Right atrium auricular region (tissue), 2 donors: ENCODE measurements at regions not wholly inside any gene's neighbourhood (a gene's known extent, or its start where the extent isn't known, plus 50 kb on each side); places are given as distances from the start of the nearest gene placed in this dataset.

Experiments
- DNase-seq: peaks from one replicate; pipeline ENCODE4 v3.0.0-alpha.2; 2019; ENCODE audit warnings: low spot score
- H3K27ac ChIP-seq, 2 donors: fragments of 200-600 bp; sonication (generic); 1 replicate in 1 of 2; 2 replicates in 1 of 2; pipeline ENCODE4 v1.5.1; 2016 to 2019
- H3K27me3 ChIP-seq, 2 donors: fragments of 200-600 bp; sonication (generic); one replicate each; pipeline versions ENCODE4 v1.5.1 to v1.6.0; 2017 to 2019
- H3K36me3 ChIP-seq: fragments of 200-600 bp; sonication (generic); one replicate; pipeline ENCODE4 v1.5.1; 2016
- H3K4me1 ChIP-seq, 2 donors: fragments of 200-600 bp; sonication (generic); one replicate each; pipeline versions ENCODE4 v1.5.1 to v1.6.0; 2017 to 2019
- H3K4me3 ChIP-seq, 2 donors: fragments of 200-600 bp; sonication (generic); 1 replicate in 1 of 2; 2 replicates in 1 of 2; pipeline ENCODE4 v1.5.1; 2017 to 2019; ENCODE audit warnings: mild to moderate bottlenecking in 1 of 2, moderate library complexity in 1 of 2
- H3K9me3 ChIP-seq, 2 donors: fragments of 200-600 bp; sonication (generic); one replicate each; pipeline ENCODE4 v1.5.1; 2019
- TF ChIP-seq, protein P1 (sequence below), 2 donors: fragments of 200-600 bp; sonication (generic); IDR thresholded peaks; one replicate each; pipeline ENCODE4 v1.5.1; 2019; ENCODE audit warnings: antibody characterized with exemption in 2 of 2

DNA sequence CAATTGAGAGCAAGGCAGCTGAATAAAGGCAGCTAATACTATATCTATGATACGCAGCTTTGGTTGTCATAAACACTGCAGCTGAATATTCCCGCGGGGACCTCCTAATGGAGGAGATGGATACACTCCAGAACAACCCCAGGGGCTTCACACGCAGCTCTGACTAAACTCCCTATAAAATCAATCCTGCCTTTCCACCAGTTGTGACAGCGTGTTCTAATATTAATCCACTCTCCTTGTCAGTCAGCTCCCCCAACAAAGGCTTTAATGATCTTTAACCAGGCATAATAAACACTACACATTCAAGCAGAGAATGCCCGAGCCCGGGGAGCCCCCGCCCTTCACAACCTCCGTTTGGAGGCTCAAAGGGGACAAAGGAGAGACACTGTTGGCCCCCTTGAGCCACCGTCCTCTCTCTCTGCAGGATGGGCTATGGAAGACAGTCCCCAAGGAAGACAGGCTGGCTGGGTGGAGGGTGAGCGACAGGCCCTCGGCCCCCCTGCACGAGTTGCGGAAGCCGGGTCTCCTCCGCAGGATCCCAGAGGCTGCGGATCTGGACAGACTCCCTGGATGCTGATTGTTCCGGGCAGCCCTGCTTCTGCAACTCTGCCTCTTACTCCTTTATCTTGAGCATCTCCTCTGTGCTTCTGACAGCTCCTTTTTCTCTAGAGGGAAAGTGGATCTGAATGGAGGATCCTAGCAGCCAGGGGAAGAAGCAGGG is 565.2 kb downstream of the BUD13 start:
- H3K27me3 ChIP-seq, result no peaks in the 10 kb centered on the region
- no peak overlapping the region for H3K27ac ChIP-seq
- TF ChIP-seq, protein P1, sequence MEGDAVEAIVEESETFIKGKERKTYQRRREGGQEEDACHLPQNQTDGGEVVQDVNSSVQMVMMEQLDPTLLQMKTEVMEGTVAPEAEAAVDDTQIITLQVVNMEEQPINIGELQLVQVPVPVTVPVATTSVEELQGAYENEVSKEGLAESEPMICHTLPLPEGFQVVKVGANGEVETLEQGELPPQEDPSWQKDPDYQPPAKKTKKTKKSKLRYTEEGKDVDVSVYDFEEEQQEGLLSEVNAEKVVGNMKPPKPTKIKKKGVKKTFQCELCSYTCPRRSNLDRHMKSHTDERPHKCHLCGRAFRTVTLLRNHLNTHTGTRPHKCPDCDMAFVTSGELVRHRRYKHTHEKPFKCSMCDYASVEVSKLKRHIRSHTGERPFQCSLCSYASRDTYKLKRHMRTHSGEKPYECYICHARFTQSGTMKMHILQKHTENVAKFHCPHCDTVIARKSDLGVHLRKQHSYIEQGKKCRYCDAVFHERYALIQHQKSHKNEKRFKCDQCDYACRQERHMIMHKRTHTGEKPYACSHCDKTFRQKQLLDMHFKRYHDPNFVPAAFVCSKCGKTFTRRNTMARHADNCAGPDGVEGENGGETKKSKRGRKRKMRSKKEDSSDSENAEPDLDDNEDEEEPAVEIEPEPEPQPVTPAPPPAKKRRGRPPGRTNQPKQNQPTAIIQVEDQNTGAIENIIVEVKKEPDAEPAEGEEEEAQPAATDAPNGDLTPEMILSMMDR (IDR thresholded peaks at IDR 0.05), result no peak
- no peaks in the 10 kb centered on the region for H3K4me1 ChIP-seq
- no peaks in the 10 kb centered on the region for H3K9me3 ChIP-seq
- H3K4me3 ChIP-seq, result no peak overlapping the region
- H3K36me3 ChIP-seq, result no peaks in the 10 kb centered on the region
- no peak for DNase-seq

DNA sequence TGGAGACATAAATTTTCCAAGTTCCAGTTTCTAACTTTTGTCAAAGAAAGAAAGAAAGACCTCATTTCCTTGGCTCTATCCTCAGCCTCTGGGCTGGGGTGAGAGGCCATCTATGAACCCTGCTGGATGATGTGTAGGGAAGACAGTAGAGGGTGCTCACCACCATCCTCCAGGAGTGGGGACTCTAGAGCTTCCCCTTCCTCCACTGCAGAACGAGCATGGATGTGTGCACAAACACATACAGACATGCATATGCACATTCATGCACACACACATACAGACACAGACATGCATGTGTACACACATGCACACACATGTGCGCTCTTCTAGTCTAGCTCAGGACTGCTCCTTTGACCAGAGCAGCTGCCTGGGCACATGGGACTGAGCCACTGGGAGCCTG is 565.8 kb downstream of the BUD13 start:
- Histone ChIP-seq H3K27ac (no peak overlapping the region), H3K36me3 (no peaks in the 10 kb centered on the region), H3K4me1 (no peaks in the 10 kb centered on the region), H3K4me3 (no peak overlapping the region), H3K9me3 (no peaks in the 10 kb centered on the region), H3K27me3 (no peaks in the 10 kb centered on the region)
- TF ChIP-seq, protein P1 (IDR thresholded peaks at IDR 0.05), result no peak
- no peak for DNase-seq

DNA sequence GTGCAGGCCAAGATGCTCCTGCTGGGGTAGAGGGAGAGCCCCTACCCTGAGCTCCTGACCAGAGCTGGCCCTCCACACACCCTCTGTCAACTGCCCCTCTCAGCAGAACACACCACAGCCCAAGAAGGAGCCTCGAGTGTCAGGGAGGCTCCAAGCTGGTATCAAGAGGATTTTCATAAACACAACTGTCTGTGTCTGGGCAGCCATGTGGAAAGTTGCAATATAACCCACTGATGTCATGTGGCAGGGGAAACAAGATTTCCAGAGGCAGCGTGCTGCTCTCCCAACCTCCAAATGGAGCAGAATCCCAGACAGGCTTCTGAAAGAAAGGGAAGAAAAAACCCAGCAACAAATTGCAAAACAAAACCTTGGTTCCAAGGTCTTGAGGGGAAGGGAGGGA is 569.9 kb downstream of the BUD13 start:
- H3K9me3 ChIP-seq, result no peaks in the 10 kb centered on the region

DNA sequence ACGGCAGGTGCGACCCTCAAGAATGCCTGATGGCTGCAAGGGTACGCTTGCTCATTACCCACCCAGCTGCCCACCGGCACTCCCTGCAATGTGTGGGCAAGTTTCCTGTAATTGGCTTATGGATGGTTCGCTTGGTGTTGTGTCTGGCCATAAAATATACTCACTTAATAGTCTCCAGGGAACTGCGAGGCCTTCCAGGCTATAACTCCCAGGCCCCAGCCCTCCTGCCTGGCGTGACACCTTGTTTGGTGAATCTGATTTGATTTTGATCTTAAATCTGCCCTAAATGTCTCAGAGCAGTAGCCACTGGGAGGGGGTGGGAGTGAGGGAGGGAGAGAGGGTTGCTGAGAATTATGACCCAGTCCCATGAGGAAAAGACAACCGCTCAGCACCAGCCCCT is 572.2 kb downstream of the BUD13 start:
- TF ChIP-seq, protein P1 (IDR thresholded peaks at IDR 0.05), result no peak
- no peak for DNase-seq
- H3K27ac ChIP-seq, result no peak overlapping the region
- H3K9me3 ChIP-seq, result no peaks in the 10 kb centered on the region
- no peaks in the 10 kb centered on the region for H3K27me3 ChIP-seq
- H3K4me1 ChIP-seq, result no peaks in the 10 kb centered on the region
- H3K36me3 ChIP-seq, result no peaks in the 10 kb centered on the region
- no peak overlapping the region for H3K4me3 ChIP-seq

More for the DNA sequence above, 569.9 kb downstream of the BUD13 start:
- H3K36me3 ChIP-seq, result no peaks in the 10 kb centered on the region
- H3K4me1 ChIP-seq, result no peaks in the 10 kb centered on the region
- TF ChIP-seq, protein P1 (IDR thresholded peaks at IDR 0.05), result no peak
- H3K27me3 ChIP-seq, result no peaks in the 10 kb centered on the region
- no peak overlapping the region for H3K27ac ChIP-seq
- DNase-seq, result no peak
- no peak overlapping the region for H3K4me3 ChIP-seq

DNA sequence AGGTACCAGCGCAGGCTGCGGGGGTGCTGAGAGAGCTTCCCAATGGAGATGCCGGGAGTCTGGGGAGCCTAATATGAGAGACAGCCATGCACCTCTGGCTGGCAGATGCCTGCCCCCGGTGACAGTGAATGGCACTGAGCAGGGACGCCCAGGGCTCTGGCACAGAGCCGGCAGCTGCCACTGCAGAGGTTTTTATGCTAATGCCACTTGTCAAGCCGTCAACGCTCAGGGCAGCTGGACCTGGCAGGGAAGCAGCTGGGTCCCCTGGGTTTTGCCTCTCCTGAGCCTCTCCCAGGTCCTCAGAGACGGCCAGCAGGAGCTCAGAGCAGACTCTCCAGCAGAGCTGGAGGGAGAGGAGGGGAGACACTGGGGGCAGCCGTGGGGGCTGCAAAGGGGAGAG is 573.6 kb downstream of the BUD13 start:
- Histone ChIP-seq H3K27ac (no peak overlapping the region), H3K9me3 (no peaks in the 10 kb centered on the region), H3K27me3 (no peaks in the 10 kb centered on the region), H3K36me3 (no peaks in the 10 kb centered on the region), H3K4me1 (peaks cover 0 to 2% of the 10 kb centered on the region in 2 donors), H3K4me3 (no peak overlapping the region)
- DNase-seq, result no peak
- TF ChIP-seq, protein P1 (IDR thresholded peaks at IDR 0.05), result no peak
